Suprapubic skin (tissue), 4 donors: ENCODE measurements at regions not wholly inside any gene's neighbourhood (a gene's known extent, or its start where the extent isn't known, plus 50 kb on each side); places are given as distances from the start of the nearest gene placed in this dataset.

ENCODE experiments used
- DNase-seq, 2 donors: peaks; one replicate each; pipeline ENCODE4 v3.0.0-alpha.2; 2019; ENCODE audit warnings: low spot score in 2 of 2
- H3K27ac ChIP-seq: fragments of 200-600 bp; sonication (generic); one replicate; pipeline ENCODE4 v1.5.1; 2019
- H3K27me3 ChIP-seq: fragments of 200-600 bp; sonication (generic); one replicate; pipeline ENCODE4 v1.5.1; 2019
- H3K36me3 ChIP-seq: fragments of 200-600 bp; sonication (generic); one replicate; pipeline ENCODE4 v1.5.1; 2019
- H3K4me1 ChIP-seq: fragments of 200-600 bp; sonication (generic); one replicate; pipeline ENCODE4 v1.5.1; 2019
- H3K4me3 ChIP-seq: fragments of 200-600 bp; sonication (generic); one replicate; pipeline ENCODE4 v1.5.1; 2019; ENCODE audit warnings: mild to moderate bottlenecking
- H3K9me3 ChIP-seq: fragments of 200-600 bp; sonication (generic); one replicate; pipeline ENCODE4 v1.5.1; 2019
- EP300 ChIP-seq: sonication (generic); formaldehyde crosslinking; IDR thresholded peaks from one replicate; pipeline ENCODE4 v1.6.1; 2017; ENCODE audit warnings: antibody characterized with exemption
- POLR2A ChIP-seq, 2 donors: fragments of 450-650 bp; IDR thresholded peaks; one replicate each; pipeline ENCODE4 v1.6.1; 2017; ENCODE audit warnings: antibody characterized with exemption in 2 of 2, mild to moderate bottlenecking in 2 of 2, moderate library complexity in 2 of 2
- POLR2AphosphoS5 ChIP-seq, 3 donors: sonication (generic); formaldehyde crosslinking; IDR thresholded peaks; one replicate each; pipeline ENCODE4 v1.6.1; 2017; ENCODE audit warnings: antibody characterized with exemption in 3 of 3
- WGBS: methylation state at CpG from one replicate; pipeline ENCODE4 v1.1.5; 2018; 5-methylcytosine and 5-hydroxymethylcytosine counted together
- TF ChIP-seq, protein P1 (sequence below), 2 donors: fragments of 200-600 bp in 1 of 2; fragments of 450-650 bp in 1 of 2; sonication (generic) in 1 of 2; IDR thresholded peaks; one replicate each; pipeline ENCODE4 v1.5.1; 2016 to 2019; ENCODE audit warnings: antibody characterized with exemption in 2 of 2, mild to moderate bottlenecking in 1 of 2, moderate library complexity in 1 of 2

DNA sequence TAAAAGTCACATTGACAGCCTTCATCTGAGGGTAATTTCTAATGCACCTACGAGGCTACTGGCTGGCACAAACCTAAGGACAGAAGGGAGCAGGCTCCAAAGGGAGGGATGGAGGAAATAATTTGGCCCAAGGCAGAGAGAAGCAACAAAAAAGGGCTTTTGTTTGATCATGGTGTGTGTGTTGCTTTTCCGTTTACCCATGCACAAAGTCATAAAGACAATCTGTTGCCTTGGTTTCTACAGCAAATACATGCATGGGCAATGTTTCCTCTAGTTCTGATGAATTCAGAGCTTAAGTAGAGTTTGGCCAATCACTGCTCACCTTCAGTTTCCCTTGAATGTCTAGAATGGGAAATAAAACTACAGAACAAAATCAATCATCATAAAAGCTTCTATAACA, 262.5 kb upstream of the CAND1 start:
- TF ChIP-seq POLR2AphosphoS5 (IDR thresholded peaks at IDR 0.05), result no peak
- no peak for TF ChIP-seq EP300
- TF ChIP-seq POLR2A (IDR thresholded peaks at IDR 0.05), result no peak
- TF ChIP-seq, protein P1, sequence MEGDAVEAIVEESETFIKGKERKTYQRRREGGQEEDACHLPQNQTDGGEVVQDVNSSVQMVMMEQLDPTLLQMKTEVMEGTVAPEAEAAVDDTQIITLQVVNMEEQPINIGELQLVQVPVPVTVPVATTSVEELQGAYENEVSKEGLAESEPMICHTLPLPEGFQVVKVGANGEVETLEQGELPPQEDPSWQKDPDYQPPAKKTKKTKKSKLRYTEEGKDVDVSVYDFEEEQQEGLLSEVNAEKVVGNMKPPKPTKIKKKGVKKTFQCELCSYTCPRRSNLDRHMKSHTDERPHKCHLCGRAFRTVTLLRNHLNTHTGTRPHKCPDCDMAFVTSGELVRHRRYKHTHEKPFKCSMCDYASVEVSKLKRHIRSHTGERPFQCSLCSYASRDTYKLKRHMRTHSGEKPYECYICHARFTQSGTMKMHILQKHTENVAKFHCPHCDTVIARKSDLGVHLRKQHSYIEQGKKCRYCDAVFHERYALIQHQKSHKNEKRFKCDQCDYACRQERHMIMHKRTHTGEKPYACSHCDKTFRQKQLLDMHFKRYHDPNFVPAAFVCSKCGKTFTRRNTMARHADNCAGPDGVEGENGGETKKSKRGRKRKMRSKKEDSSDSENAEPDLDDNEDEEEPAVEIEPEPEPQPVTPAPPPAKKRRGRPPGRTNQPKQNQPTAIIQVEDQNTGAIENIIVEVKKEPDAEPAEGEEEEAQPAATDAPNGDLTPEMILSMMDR (IDR thresholded peaks at IDR 0.05), result no peak
- no peak overlapping the region for H3K27ac ChIP-seq
- WGBS, result 56% methylated on average over 2 of the region's 2 CpGs

DNA sequence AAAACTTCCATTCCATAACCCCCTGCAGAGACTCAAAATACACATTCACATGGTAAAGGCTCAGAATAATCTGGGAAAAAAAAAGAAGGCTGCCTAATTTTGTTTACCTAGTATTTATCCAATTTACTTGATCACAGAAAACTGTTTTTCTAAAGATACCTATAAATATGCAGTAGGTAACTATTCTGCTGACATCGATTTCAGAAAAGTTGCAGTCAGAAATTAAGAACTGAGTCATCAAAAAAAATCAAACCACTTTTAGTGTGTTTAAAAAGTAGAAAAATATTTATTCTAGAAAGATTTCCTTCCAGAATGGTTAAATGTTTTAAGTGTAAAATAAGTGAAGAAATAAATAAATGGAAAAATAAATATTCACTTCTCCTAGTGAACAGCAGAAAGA, 254.5 kb upstream of the CAND1 start:
- H3K36me3 ChIP-seq, result no peaks in the 10 kb centered on the region
- no peak for DNase-seq
- H3K4me3 ChIP-seq, result no peak overlapping the region
- 88% methylated on average over 1 of the region's 1 CpG for WGBS
- H3K4me1 ChIP-seq, result peaks cover 3% of the 10 kb centered on the region
- no peaks in the 10 kb centered on the region for H3K27me3 ChIP-seq
- TF ChIP-seq, protein P1 (IDR thresholded peaks at IDR 0.05), result no peak
- TF ChIP-seq EP300 (no peak), POLR2A (IDR thresholded peaks at IDR 0.05) (no peak)
- no peak overlapping the region for H3K27ac ChIP-seq
- no peaks in the 10 kb centered on the region for H3K9me3 ChIP-seq

More for the DNA sequence above, 262.5 kb upstream of the CAND1 start:
- H3K27me3 ChIP-seq, result no peaks in the 10 kb centered on the region
- H3K9me3 ChIP-seq, result no peaks in the 10 kb centered on the region
- H3K4me1 ChIP-seq, result no peaks in the 10 kb centered on the region
- DNase-seq, result no peak
- no peaks in the 10 kb centered on the region for H3K36me3 ChIP-seq
- H3K4me3 ChIP-seq, result no peak overlapping the region

DNA sequence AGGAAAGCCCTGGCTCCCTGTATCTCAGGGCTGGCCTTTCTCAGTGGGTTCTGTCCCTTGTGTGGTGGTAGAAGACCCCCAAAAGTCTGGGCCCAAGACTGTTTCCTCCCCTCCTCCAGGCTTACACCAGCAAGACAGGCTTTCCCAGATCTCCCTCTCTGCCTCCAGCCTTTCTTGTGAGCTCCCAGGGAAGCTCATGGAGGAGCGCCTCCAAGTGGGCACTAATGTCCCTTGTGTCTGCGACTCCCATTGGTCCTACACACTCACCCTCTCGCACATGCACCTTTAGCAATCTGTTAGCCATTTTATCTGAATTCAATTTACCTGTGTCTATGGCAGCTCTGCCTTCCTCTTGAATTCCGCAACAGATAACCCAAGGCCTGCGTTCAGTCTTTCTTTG, 251.1 kb upstream of the CAND1 start:
- H3K27ac ChIP-seq, result no peak overlapping the region
- no peak for DNase-seq
- no peak overlapping the region for H3K4me3 ChIP-seq
- H3K4me1 ChIP-seq, result peaks cover 4% of the 10 kb centered on the region
- TF ChIP-seq, protein P1 (IDR thresholded peaks at IDR 0.05), result no peak
- TF ChIP-seq POLR2AphosphoS5 (IDR thresholded peaks at IDR 0.05) (no peak), POLR2A (IDR thresholded peaks at IDR 0.05) (no peak), EP300 (no peak)
- H3K36me3 ChIP-seq, result no peaks in the 10 kb centered on the region
- no peaks in the 10 kb centered on the region for H3K9me3 ChIP-seq
- H3K27me3 ChIP-seq, result no peaks in the 10 kb centered on the region
- WGBS, result 97% methylated on average over 5 of the region's 5 CpGs

DNA sequence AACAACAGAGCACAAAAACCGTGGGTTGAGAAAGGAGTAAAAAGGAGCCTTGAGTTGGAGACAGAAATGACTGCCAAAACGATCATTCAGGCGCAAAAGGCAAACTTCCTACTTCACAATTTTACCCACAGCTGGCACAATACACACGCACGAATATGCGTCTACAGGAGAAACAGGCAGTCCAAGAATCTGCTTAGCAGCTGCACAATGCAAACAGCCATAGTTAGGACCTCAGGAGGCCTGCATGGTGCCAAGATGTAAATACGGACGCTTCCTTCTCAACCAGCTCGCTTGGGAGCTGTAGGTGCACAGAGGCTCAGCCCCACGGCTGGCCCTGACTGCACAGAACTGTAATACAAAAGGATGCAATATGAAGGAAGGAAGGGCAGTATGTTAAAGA, 250.1 kb upstream of the CAND1 start:
- WGBS, result 27% methylated on average over 10 of the region's 10 CpGs
- peaks cover 4% of the 10 kb centered on the region for H3K4me1 ChIP-seq
- TF ChIP-seq EP300, result no peak
- no peak for TF ChIP-seq POLR2A (IDR thresholded peaks at IDR 0.05)
- TF ChIP-seq, protein P1 (IDR thresholded peaks at IDR 0.05), result no peak
- TF ChIP-seq POLR2AphosphoS5 (IDR thresholded peaks at IDR 0.05), result no peak
- peak overlapping the region; percentile 24 for H3K27ac ChIP-seq
- DNase-seq, result no peak
- no peaks in the 10 kb centered on the region for H3K27me3 ChIP-seq
- H3K4me3 ChIP-seq, result peak overlapping the region; percentile 7
- no peaks in the 10 kb centered on the region for H3K36me3 ChIP-seq
- H3K9me3 ChIP-seq, result no peaks in the 10 kb centered on the region

DNA sequence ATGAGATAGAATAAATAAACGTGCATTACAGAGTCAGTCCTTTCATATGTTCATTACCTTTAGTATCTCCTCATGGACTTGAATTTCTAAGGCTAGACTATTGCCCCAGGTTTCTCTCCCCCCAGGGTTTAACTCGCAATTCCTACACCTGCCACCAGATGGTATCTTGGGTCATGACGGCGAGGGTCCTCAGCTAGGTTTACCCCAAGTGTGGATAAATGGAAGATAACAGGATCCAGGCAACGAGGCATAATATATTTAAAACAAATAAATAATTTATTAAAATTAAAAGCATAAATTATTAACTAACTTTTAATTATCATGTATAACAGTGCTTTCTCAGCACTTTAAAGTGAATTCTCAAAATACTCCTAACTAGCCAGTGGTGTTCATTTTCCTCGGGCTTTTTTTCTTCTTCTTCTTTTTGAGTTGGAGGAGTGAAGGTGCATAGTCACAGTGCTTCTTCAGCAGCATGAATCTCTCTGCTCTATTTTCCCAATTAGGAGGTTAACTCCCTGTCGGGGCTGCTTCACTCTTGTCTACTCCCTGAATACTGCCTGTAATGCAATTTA, 243.5 kb upstream of the CAND1 start:
- no peaks in the 10 kb centered on the region for H3K27me3 ChIP-seq
- no peaks in the 10 kb centered on the region for H3K36me3 ChIP-seq
- no peak for DNase-seq
- WGBS, result 61% methylated on average over 7 of the region's 7 CpGs
- no peaks in the 10 kb centered on the region for H3K4me1 ChIP-seq
- H3K9me3 ChIP-seq, result no peaks in the 10 kb centered on the region
- TF ChIP-seq, protein P1 (IDR thresholded peaks at IDR 0.05), result peak in 1 of 2 donors; percentile 25
- TF ChIP-seq EP300 (no peak), POLR2AphosphoS5 (IDR thresholded peaks at IDR 0.05) (no peak)
- H3K4me3 ChIP-seq, result no peak overlapping the region
- no peak overlapping the region for H3K27ac ChIP-seq
